Lower leg skin (tissue), 4 donors: ENCODE measurements at regions not wholly inside any gene's neighbourhood (a gene's known extent, or its start where the extent isn't known, plus 50 kb on each side); places are given as distances from the start of the nearest gene placed in this dataset.

Experiments
- DNase-seq, 2 donors: peaks; one replicate each; pipeline ENCODE4 v3.0.0-alpha.2; 2019; ENCODE audit warnings: low spot score in 2 of 2
- H3K4me3 ChIP-seq: fragments of 200-600 bp; sonication (generic); 2 replicates; pipeline ENCODE4 v1.5.1; 2017; ENCODE audit warnings: mild to moderate bottlenecking, low read depth; ENCODE audit not compliant: poor library complexity, severe bottlenecking
- POLR2A ChIP-seq, 2 donors: fragments of 450-650 bp; IDR thresholded peaks; one replicate each; pipeline ENCODE4 v1.6.1; 2016 to 2017; ENCODE audit warnings: antibody characterized with exemption in 2 of 2, mild to moderate bottlenecking in 1 of 2, moderate library complexity in 1 of 2
- WGBS, 2 donors: methylation state at CpG; one replicate each; pipeline ENCODE4 v1.1.5; 2018; 5-methylcytosine and 5-hydroxymethylcytosine counted together
- intact Hi-C: fragments of 100-400 bp; cut with DNase I; formaldehyde crosslinking; loops from one replicate; pipeline ENCODE4 v1.15.0; 2023; ENCODE audit warnings: low total_unique reads
- TF ChIP-seq, protein P1 (sequence below), 3 donors: fragments of 450-650 bp; IDR thresholded peaks; one replicate each; pipeline ENCODE4 v1.5.1; 2016; ENCODE audit warnings: antibody characterized with exemption in 3 of 3, mild to moderate bottlenecking in 3 of 3, moderate library complexity in 2 of 3

- no peak for DNase-seq
- TF ChIP-seq POLR2A (IDR thresholded peaks at IDR 0.05), result no peak
- TF ChIP-seq, protein P1, sequence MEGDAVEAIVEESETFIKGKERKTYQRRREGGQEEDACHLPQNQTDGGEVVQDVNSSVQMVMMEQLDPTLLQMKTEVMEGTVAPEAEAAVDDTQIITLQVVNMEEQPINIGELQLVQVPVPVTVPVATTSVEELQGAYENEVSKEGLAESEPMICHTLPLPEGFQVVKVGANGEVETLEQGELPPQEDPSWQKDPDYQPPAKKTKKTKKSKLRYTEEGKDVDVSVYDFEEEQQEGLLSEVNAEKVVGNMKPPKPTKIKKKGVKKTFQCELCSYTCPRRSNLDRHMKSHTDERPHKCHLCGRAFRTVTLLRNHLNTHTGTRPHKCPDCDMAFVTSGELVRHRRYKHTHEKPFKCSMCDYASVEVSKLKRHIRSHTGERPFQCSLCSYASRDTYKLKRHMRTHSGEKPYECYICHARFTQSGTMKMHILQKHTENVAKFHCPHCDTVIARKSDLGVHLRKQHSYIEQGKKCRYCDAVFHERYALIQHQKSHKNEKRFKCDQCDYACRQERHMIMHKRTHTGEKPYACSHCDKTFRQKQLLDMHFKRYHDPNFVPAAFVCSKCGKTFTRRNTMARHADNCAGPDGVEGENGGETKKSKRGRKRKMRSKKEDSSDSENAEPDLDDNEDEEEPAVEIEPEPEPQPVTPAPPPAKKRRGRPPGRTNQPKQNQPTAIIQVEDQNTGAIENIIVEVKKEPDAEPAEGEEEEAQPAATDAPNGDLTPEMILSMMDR (IDR thresholded peaks at IDR 0.05), result no peak
- no peak overlapping the region for H3K4me3 ChIP-seq
- intact Hi-C loops, result no loop called here
- 62 to 78% methylated on average over 5 of the region's 5 CpGs for WGBS, 2 donors
Measured at GRCh38 chr18:76102626-76103025, 392.4 kb downstream of the ZNF516 start.

GRCh38 chr18:76102156-76102555 is 392.9 kb downstream of the ZNF516 start:
- 61 to 67% methylated on average over 3 of the region's 3 CpGs for WGBS, 2 donors
- no peak overlapping the region for H3K4me3 ChIP-seq
- no peak for TF ChIP-seq POLR2A (IDR thresholded peaks at IDR 0.05)
- TF ChIP-seq, protein P1 (IDR thresholded peaks at IDR 0.05), result no peak
- no peak for DNase-seq
- intact Hi-C loops, result no loop called here

DNA sequence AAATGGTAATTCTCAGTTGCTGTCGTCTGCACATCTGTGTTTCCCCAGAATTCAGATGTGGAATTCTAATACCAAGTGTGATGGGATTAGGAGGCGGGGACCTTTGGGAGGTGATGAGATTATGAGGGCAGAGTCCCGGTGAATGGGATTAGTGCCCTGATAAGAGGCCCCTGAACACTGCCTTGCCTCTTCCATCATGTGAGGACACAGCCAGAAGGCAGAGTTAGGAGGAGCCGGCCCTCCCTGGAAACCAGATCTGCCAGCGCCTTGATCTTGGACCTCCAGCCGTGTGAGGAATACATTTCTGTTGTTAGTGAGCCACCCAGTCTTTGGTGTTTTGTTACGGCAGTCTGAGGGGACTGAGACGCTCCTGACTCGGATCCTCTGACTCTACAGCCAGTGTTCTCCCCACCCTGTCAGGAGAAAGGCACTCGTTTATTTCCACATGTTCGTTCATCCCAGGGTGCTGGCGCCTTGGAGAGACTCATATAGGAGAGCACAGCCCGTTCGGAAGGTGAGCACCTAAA is 395.0 kb downstream of the ZNF516 start:
- intact Hi-C loops, result no loop called here
- WGBS, 2 donors, result 82 to 84% methylated on average over 14 of the region's 14 CpGs
- TF ChIP-seq, protein P1 (IDR thresholded peaks at IDR 0.05), result no peak
- TF ChIP-seq POLR2A (IDR thresholded peaks at IDR 0.05), result no peak
- H3K4me3 ChIP-seq, result no peak overlapping the region
- no peak for DNase-seq

DNA sequence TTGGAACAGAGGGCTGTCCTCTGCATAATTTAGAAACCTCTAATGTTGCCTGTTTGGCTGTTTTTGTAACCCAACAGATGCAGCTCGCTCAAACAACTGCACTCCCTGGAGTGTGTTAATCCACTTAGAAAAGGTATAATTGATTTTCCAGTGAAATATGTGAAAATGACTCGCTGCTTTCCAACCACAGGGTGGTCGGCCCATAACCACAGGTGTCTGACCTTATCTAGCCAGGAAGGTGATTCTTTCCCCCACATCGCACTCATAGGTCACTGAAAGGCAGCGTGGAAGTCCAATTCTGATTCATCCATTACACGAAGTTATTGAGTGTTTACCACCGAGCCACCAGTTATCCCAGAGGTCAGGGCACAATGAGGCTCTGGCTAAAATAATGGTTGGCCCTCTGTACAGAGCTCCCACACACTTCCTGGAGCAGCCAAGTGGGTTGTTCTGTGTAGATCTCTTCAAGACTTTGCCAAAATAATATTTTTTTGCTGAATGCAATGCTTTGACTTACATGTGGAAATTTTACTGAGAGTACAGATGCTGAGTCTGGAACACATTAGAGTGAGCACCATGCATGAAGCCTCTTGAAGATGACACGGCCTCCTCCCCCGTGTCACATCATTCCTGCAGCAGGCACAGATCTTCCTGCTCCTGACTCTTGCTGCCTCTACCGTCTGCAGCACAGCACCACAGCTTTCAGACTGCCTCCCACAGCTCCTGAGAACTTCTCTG is 396.2 kb downstream of the ZNF516 start:
- intact Hi-C loops, result no loop called here
- no peak for DNase-seq
- no peak for TF ChIP-seq POLR2A (IDR thresholded peaks at IDR 0.05)
- TF ChIP-seq, protein P1 (IDR thresholded peaks at IDR 0.05), result no peak
- no peak overlapping the region for H3K4me3 ChIP-seq
- 53 to 57% methylated on average over 10 of the region's 10 CpGs for WGBS, 2 donors

- TF ChIP-seq, protein P1 (IDR thresholded peaks at IDR 0.05), result no peak
- TF ChIP-seq POLR2A (IDR thresholded peaks at IDR 0.05), result no peak
- intact Hi-C loops, result no loop called here
- H3K4me3 ChIP-seq, result no peak overlapping the region
- WGBS, 2 donors, result 82 to 85% methylated on average over 11 to 12 of the region's 12 CpGs
- DNase-seq, result no peak
Measured at GRCh38 chr18:76081536-76081935, 413.5 kb downstream of the ZNF516 start.
